MG63 (cell line): ENCODE measurements at regions not wholly inside any gene's neighbourhood (a gene's known extent, or its start where the extent isn't known, plus 50 kb on each side); places are given as distances from the start of the nearest gene placed in this dataset.
"Not testable (repeated sequence)": the region's sequence is repeated elsewhere in the genome, so short reads cannot be mapped to it uniquely, and the experiment has no call there.

Source experiments
- DNase-seq: peaks from one replicate; pipeline ENCODE4 v3.0.0-alpha.2; 2020
- H3K27me3 ChIP-seq: fragments of 250-450 bp; sonication (Bioruptor Pico); 2 replicates; pipeline ENCODE4 v1.5.1; 2020; ENCODE audit warnings: mild to moderate bottlenecking, moderate library complexity
- H3K36me3 ChIP-seq: fragments of 250-450 bp; sonication (Bioruptor Pico); 2 replicates; pipeline ENCODE4 v1.5.1; 2020; ENCODE audit warnings: mild to moderate bottlenecking, moderate library complexity
- H3K4me3 ChIP-seq: fragments of 250-450 bp; sonication (Bioruptor Pico); 2 replicates; pipeline ENCODE4 v1.5.1; 2020; ENCODE audit warnings: mild to moderate bottlenecking, moderate library complexity
- H3K9me3 ChIP-seq: fragments of 250-450 bp; sonication (Bioruptor Pico); 2 replicates; pipeline ENCODE4 v1.5.1; 2020; ENCODE audit warnings: mild to moderate bottlenecking, moderate library complexity

GRCh38 chr15:30735884-30736564 lies 110.1 kb downstream of the ARHGAP11B start:
- not testable (repeated sequence) for H3K9me3 ChIP-seq, DNase-seq, H3K27me3 ChIP-seq, H3K4me3 ChIP-seq
- H3K36me3 ChIP-seq = peaks cover 48% of the 10 kb centered on the region

DNA sequence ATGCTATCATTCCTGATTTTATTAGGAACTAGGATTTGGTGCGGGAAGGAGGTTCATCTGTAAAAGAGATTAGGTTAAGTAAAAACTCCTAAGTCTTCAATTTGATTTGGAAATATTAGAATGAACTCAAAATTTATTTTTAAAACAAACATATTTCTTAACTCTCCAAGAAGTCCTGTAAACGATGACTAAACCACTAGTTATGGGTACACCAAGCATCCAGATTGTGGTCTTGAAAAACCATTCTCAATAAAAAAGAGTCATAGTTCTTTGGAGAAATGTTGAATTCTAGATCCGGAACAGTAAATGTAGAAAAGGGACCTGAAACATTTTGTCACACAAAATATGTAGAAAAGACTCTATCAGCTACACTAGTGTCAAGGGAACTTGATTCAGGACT lies 116.9 kb downstream of the ARHGAP11B start:
- H3K9me3 ChIP-seq, H3K36me3 ChIP-seq, H3K27me3 ChIP-seq, H3K4me3 ChIP-seq, DNase-seq: not testable (repeated sequence)

DNA sequence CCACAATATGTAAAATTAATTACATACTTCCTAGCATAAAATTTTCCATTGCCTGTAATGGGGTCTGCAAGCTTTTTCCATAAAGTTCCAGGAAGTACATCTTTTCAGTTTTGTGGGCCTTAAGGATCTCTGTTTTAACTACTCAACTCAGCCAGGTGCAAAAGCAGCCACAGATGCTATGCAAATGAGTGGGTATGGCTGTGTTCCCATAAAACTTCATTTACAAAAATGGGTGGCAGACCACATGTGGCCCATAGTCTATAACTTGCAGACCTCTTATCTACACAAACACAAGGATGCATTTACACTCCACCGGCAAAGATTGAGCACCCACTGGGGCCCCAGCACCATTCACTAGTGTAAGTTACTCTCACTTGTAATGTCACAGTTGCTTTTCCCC lies 123.1 kb downstream of the ARHGAP11B start:
- not testable (repeated sequence) for H3K27me3 ChIP-seq, H3K4me3 ChIP-seq, DNase-seq, H3K9me3 ChIP-seq, H3K36me3 ChIP-seq

DNA sequence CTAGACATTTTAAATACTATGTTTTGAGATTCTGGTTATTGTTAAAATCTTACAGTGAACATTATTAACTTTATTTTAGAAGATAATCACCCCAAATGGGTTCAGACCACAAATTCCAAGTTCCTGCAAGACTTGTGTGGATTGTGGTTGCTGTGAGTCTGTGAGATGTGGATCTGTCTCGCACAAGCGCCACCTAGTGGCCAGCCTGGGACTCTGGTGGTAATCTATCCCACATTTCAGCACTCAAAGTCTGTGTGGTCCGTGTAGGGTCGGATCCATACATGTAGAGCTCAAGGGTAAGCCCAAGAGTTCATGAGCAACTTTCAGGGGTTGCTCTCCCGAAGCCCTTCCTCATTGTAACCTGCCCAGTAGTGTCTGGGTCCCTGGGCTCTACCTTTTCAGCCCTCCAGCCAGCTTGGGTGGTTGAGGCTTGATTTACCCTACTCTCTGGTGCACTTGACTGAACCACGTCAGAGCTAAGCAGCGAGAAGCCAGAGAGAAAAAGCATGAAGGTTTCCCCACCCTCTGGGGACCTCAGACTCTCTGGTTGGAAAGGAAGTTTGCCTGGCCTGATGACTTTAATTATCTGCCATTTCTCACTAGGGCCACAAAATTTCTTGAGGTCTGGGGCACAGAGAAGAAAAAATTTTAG lies 129.2 kb downstream of the ARHGAP11B start:
- DNase-seq = peak; percentile 43
- H3K27me3 ChIP-seq, H3K9me3 ChIP-seq, H3K4me3 ChIP-seq: not testable (repeated sequence)
- H3K36me3 ChIP-seq = peaks cover 13% of the 10 kb centered on the region

- H3K36me3 ChIP-seq = peaks cover 10% of the 10 kb centered on the region
These were observed 134.7 kb downstream of the ARHGAP11B start for GRCh38 chr15:30760633-30761032.

DNA sequence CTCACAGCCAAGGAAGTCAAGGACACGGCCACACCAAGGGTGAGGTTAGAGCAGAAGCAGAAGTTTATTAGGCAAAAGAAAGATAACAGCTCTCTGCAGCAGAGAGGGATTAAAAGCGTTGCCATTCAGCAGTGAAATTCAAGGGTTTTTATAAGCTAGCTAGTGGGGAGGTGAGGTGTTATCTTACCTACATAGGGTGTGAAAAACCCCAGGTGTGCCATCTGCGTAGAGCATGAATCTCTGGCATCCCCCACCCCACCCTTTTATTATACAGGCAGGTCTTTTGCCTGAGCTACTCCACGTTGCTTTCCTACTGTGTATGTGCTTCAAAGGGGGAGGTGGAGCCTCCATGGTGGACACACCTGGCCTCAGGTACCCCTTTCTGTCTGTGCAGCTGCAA lies 135.4 kb downstream of the ARHGAP11B start:
- not testable (repeated sequence) for H3K27me3 ChIP-seq, H3K36me3 ChIP-seq, H3K9me3 ChIP-seq, DNase-seq, H3K4me3 ChIP-seq

More at GRCh38 chr15:30760633-30761032, 134.7 kb downstream of the ARHGAP11B start:
- not testable (repeated sequence) for H3K4me3 ChIP-seq, H3K9me3 ChIP-seq, H3K27me3 ChIP-seq, DNase-seq

DNA sequence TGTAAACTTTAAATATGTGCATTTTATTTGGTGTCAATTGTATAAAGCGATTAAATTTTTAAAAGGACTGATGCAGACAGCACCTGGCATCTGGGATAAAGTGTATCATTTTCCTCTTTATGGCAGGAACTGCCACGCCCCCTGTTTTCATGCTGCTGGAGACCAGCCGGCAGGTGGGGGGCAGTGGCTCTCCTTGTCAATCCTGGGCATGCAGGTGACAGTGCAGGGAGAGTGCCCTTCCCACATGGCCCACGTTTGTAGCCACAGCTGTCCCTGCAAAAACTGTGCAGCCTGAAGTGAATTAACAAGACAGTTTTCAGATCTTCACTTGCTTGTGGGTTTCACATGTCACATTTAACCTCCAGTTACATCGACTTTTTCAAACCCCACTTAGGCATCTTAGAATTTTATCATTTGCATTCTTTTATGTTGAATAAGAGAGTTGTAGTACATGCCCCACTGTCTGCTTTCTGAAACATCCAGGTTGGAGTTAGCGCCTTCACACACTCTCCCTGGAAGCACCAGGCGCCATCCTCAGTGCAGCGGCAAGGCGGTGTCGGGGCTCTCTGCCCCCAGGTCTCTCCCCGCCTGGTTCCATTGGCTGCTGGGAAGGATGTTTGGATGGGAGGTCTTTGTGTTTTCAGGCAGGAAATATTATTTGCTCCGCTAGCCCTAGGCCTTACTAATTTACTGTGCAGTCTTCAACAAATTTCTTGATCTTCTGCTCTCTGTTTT lies 134.2 kb upstream of the FAN1 start:
- H3K36me3 ChIP-seq, H3K4me3 ChIP-seq, H3K27me3 ChIP-seq, H3K9me3 ChIP-seq, DNase-seq: not testable (repeated sequence)

DNA sequence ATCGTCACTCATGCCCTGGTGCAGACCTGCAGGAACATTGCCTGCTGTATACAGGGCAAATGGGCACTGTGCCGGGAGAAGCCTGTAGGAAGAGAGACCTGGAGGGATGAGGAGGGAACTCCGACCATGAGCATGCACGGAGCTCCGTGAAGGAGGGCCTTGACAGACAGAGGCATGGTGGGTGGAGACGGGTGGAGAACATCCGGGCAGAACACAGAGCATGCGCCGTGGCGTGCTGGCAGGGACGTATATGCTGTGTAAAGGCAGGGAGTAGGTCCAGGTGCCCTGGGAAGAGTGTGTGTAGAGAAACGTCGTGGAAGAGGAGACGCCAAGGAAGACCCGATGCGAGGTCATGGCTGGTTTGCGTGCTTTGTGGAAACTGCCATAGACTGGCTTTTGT lies 133.0 kb upstream of the FAN1 start:
- no peaks in the 10 kb centered on the region for H3K9me3 ChIP-seq
- H3K36me3 ChIP-seq = peaks cover 7% of the 10 kb centered on the region
- H3K4me3 ChIP-seq = no peak overlapping the region
- H3K27me3 ChIP-seq = no peaks in the 10 kb centered on the region
- DNase-seq = no peak

GRCh38 chr15:30783019-30783418 lies 120.7 kb upstream of the FAN1 start:
- Histone ChIP-seq H3K4me3 (no peak overlapping the region), H3K27me3 (no peaks in the 10 kb centered on the region), H3K9me3 (peaks cover 10% of the 10 kb centered on the region), H3K36me3 (no peaks in the 10 kb centered on the region)
- DNase-seq = no peak

- Histone ChIP-seq H3K27me3 (no peaks in the 10 kb centered on the region), H3K9me3 (no peaks in the 10 kb centered on the region), H3K4me3 (no peak overlapping the region), H3K36me3 (no peaks in the 10 kb centered on the region)
- no peak for DNase-seq
These were observed 115.1 kb upstream of the FAN1 start for GRCh38 chr15:30788595-30788994.

DNA sequence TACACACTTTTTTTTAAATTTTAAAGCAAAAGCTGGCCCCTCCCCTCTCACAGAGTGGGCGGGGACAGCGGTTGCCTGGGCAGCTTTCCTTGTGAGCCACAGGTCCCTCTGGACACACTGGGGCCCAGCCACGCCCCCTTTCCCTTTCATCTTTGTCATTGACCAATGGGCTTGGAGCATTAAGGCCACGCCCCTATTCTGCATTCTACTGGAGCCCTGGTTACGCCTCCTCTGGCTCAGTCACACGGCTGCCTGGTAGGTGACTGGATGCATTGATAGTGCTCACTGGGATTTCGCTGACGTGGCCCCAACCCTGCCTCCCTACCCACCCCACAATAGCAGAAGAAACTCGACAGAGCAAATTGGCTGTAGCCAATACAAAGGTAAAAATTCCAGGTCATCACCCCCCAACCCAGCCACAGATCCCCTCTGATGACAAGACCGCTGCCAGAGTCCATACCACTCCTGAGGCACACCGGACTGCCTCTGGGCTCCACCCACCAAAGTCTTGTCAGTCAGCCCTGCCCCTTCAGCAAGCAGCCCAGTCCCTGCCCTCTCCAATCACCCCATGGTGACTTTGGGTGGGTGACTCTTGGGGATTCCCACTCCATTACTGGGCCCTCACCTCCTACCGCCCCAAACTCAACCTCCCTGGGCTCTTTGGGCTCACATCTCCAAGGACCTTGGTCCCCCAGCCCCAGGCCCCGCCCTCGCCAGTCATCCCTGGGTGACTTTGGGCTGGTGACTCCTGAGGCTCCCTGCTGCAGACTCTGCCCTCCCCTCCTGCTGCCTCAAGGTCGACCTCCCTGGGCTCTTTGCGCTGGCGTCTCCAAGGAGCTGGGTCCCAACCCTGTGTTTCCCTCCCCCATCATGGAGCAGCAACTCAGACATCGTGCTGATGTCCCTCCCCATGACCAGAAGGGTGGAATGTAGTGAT lies 112.2 kb upstream of the FAN1 start:
- no peak overlapping the region for H3K4me3 ChIP-seq
- peak; percentile 27 for DNase-seq
- no peaks in the 10 kb centered on the region for H3K36me3 ChIP-seq
- H3K9me3 ChIP-seq = no peaks in the 10 kb centered on the region
- H3K27me3 ChIP-seq = no peaks in the 10 kb centered on the region

DNA sequence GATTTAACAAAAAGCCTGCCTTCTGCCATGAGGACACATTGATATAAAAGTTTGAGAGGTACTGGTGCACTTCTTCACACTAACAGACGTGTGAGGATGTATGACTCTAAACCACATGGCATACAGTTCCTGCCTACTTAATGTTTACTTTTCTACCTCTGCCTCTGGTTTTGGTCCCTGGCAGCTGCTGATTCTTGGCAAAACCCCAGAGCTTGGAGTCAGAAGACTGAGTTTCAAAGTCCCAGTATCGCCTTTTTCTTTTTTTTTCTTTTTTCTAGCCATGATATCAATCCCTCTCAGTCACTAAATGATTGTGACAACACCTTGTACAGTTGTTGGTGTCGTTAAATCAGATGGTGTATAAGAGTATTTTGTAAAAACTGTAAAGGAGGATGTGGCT lies 110.9 kb upstream of the FAN1 start:
- H3K36me3 ChIP-seq, H3K4me3 ChIP-seq, H3K9me3 ChIP-seq: not testable (repeated sequence)

GRCh38 chr15:30794388-30794787 lies 109.3 kb upstream of the FAN1 start:
- no peak overlapping the region for H3K4me3 ChIP-seq
- no peaks in the 10 kb centered on the region for H3K9me3 ChIP-seq
- no peaks in the 10 kb centered on the region for H3K36me3 ChIP-seq
- DNase-seq = no peak
- H3K27me3 ChIP-seq = no peaks in the 10 kb centered on the region

More for the DNA sequence above, 110.9 kb upstream of the FAN1 start:
- H3K27me3 ChIP-seq = not testable (repeated sequence)
- peak; percentile 62 for DNase-seq

DNA sequence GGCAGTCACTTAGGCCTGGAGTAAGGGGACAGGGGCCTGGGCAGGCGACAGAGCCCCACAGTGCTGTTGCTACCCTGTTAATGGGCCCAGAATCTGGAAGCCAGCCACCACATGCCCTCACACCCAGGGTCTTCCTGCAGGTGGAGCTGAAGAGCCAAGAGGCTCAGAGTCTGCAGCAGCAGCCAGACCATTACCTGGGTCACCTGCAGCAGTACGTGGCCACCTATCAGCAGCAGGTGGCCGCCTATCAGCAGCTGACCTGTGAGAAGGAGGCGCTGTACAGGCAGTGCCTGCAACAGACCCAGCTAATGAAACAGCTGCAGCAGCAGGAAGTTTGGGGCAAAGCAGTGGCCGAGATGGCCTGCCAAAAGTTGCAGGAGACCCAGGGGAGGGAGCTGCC lies 104.2 kb upstream of the FAN1 start:
- not testable (repeated sequence) for H3K9me3 ChIP-seq, DNase-seq, H3K4me3 ChIP-seq, H3K27me3 ChIP-seq, H3K36me3 ChIP-seq

DNA sequence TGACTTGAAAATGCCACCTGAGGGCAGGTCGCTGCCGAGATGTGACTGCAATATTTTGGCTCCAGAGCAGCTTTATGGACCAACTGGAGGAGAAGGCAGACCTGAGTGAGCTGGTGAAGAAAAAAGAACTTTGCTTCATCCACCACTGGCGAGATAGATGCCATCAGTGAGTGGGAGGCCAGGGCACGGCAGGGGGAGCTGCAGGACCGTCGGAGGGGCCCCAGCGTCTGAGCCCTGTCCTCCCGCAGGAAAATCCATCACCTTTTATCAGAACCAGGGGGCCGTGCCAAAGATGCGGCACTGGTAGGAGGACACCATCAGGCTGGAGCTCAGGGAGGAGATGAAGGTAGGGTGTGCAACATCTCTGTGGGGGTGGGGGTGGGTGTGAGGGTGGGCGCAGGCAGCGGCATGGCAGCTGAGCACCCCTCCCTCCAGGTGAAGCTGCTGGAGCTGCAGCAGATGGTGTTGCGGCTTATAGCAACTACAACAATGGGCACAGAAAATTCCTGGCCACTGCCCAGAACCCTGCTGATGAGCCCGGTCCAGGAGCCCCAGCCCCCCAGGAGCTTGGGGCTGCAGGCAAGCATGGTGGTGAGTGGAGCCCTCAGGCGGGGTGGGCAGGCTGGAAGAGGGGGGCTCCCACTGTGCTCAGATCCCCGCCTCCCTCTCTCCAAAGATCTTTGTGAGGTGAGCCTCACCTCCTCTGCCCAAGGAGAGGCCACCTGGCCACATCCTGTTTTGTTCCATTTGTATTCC lies 102.4 kb upstream of the FAN1 start:
- not testable (repeated sequence) for H3K4me3 ChIP-seq, H3K36me3 ChIP-seq, H3K9me3 ChIP-seq, H3K27me3 ChIP-seq, DNase-seq

DNA sequence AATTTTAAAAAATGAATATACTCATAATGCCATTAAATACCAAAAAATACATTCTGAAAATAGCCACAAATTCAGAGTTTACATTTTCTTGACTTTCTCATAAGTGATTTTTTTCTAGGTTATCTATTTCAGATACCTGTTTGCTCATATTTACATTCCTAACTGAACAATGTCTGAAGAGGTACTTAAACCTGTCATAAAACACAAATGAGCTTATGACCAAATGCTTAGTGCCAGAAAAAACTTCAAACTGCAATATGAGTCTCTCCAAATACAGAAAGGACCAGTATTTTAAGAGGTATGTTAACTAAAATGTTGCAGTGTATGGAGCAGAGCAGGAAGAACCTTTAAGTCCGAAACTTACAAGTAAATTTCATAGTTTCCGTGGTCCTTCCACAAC lies 101.7 kb upstream of the FAN1 start:
- not testable (repeated sequence) for H3K36me3 ChIP-seq, H3K4me3 ChIP-seq, DNase-seq, H3K27me3 ChIP-seq, H3K9me3 ChIP-seq
